ENCODE measurements at regions not wholly inside any gene's neighbourhood (a gene's known extent, or its start where the extent isn't known, plus 50 kb on each side); places are given as distances from the start of the nearest gene placed in this dataset.

- FAIRE-seq (no peak), DNase-seq (ENCODE audit: low read depth, low spot score) (no peak)
- dilution Hi-C loops (cut with MboI; ENCODE audit: extremely low pct_ligation_motif_present, low sequenced_read_pairs), result no loop called here
These were observed 65.1 kb upstream of the FBRSL1 start for GRCh38 chr12:132424811-132425210.

GRCh38 chr12:132423820-132424645 lies 65.9 kb upstream of the FBRSL1 start:
- H4K20me1 ChIP-seq (ENCODE audit: control insufficient read depth, extremely low read depth, insufficient read depth, low read length), result no peaks in the 10 kb centered on the region
- TF ChIP-seq CTCF (optimal IDR thresholded peaks at IDR 0.05 in 1 of 3, IDR thresholded peaks at IDR 0.05 in 1 of 3, conservative IDR thresholded peaks at IDR 0.05 in 1 of 3; ENCODE audit: extremely low read depth in 1 of 3, insufficient read depth in 2 of 3, low read length in 3 of 3) (no peak), EZH2 (IDR thresholded peaks at IDR 0.05; ENCODE audit: low read length) (no peak)
- H3K27me3 ChIP-seq (ENCODE audit: control insufficient read depth, extremely low read depth, insufficient read depth, low read length), result peaks cover 74% of the 10 kb centered on the region
- no peak overlapping the region for H3K9ac ChIP-seq (ENCODE audit: control insufficient read depth, extremely low read depth, insufficient read depth, low read length)
- no peak overlapping the region for H3K4me3 ChIP-seq (ENCODE audit: control insufficient read depth in 2 of 3, extremely low read depth in 1 of 3, insufficient read depth in 2 of 3, low read depth in 1 of 3, low read length in 3 of 3)
- DNase-seq (ENCODE audit: low read depth, low spot score) (no peak), FAIRE-seq (no peak)
- no peaks in the 10 kb centered on the region for H3K9me1 ChIP-seq (ENCODE audit: control insufficient read depth, extremely low read depth, insufficient read depth, low read length)
- H2AFZ ChIP-seq (ENCODE audit: control insufficient read depth, low read length), result no peak overlapping the region
- dilution Hi-C loops (cut with MboI; ENCODE audit: extremely low pct_ligation_motif_present, low sequenced_read_pairs), result no loop called here
- no peak overlapping the region for H3K4me2 ChIP-seq (ENCODE audit: control insufficient read depth, extremely low read depth, insufficient read depth, low read depth, low read length)
- H3K79me2 ChIP-seq (ENCODE audit: control insufficient read depth, insufficient read depth, low read length), result no peaks in the 10 kb centered on the region
- H3K4me1 ChIP-seq (ENCODE audit: control insufficient read depth, extremely low read depth, insufficient read depth, low read length), result peaks cover 7% of the 10 kb centered on the region
- H3K27ac ChIP-seq (ENCODE audit: control insufficient read depth, insufficient read depth, low read length), result no peak overlapping the region
- no peaks in the 10 kb centered on the region for H3K9me3 ChIP-seq (ENCODE audit: control insufficient read depth, low read depth, low read length)
- no peaks in the 10 kb centered on the region for H3K36me3 ChIP-seq (ENCODE audit: control insufficient read depth in 2 of 2, extremely low read depth in 1 of 2, insufficient read depth in 2 of 2, low read length in 2 of 2)

More at GRCh38 chr12:132424811-132425210, 65.1 kb upstream of the FBRSL1 start:
- Histone ChIP-seq H3K36me3 (ENCODE audit: control insufficient read depth in 2 of 2, extremely low read depth in 1 of 2, insufficient read depth in 2 of 2, low read length in 2 of 2) (no peaks in the 10 kb centered on the region), H3K27ac (ENCODE audit: control insufficient read depth, insufficient read depth, low read length) (no peak overlapping the region), H2AFZ (ENCODE audit: control insufficient read depth, low read length) (no peak overlapping the region), H3K4me1 (ENCODE audit: control insufficient read depth, extremely low read depth, insufficient read depth, low read length) (peaks cover 15% of the 10 kb centered on the region), H3K9ac (ENCODE audit: control insufficient read depth, extremely low read depth, insufficient read depth, low read length) (no peak overlapping the region), H3K4me2 (ENCODE audit: control insufficient read depth, extremely low read depth, insufficient read depth, low read depth, low read length) (no peak overlapping the region), H3K79me2 (ENCODE audit: control insufficient read depth, insufficient read depth, low read length) (no peaks in the 10 kb centered on the region), H4K20me1 (ENCODE audit: control insufficient read depth, extremely low read depth, insufficient read depth, low read length) (no peaks in the 10 kb centered on the region), H3K9me3 (ENCODE audit: control insufficient read depth, low read depth, low read length) (no peaks in the 10 kb centered on the region), H3K9me1 (ENCODE audit: control insufficient read depth, extremely low read depth, insufficient read depth, low read length) (no peaks in the 10 kb centered on the region), H3K4me3 (ENCODE audit: control insufficient read depth in 2 of 3, extremely low read depth in 1 of 3, insufficient read depth in 2 of 3, low read depth in 1 of 3, low read length in 3 of 3) (no peak overlapping the region), H3K27me3 (ENCODE audit: control insufficient read depth, extremely low read depth, insufficient read depth, low read length) (peaks cover 75% of the 10 kb centered on the region)
- TF ChIP-seq CTCF (optimal IDR thresholded peaks at IDR 0.05 in 1 of 3, IDR thresholded peaks at IDR 0.05 in 1 of 3, conservative IDR thresholded peaks at IDR 0.05 in 1 of 3; ENCODE audit: extremely low read depth in 1 of 3, insufficient read depth in 2 of 3, low read length in 3 of 3) (no peak), EZH2 (IDR thresholded peaks at IDR 0.05; ENCODE audit: low read length) (no peak)

Measured in keratinocyte (primary cell).